Uterus (tissue), 3 donors: ENCODE measurements at regions not wholly inside any gene's neighbourhood (a gene's known extent, or its start where the extent isn't known, plus 50 kb on each side); places are given as distances from the start of the nearest gene placed in this dataset.

ENCODE experiments used
- DNase-seq, 2 donors: peaks; one replicate each; pipeline ENCODE4 v3.0.0-alpha.2; 2019 to 2020
- H3K27ac ChIP-seq, 2 donors: fragments of 200-600 bp; sonication (generic); 1 replicate in 1 of 2; 2 replicates in 1 of 2; pipeline ENCODE4 v1.5.1; 2016 to 2018
- H3K27me3 ChIP-seq, 2 donors: fragments of 200-600 bp; sonication (generic); one replicate each; pipeline ENCODE4 v1.5.1; 2018 to 2019; ENCODE audit warnings: control low read depth in 1 of 2
- H3K36me3 ChIP-seq, 2 donors: fragments of 200-600 bp; sonication (generic); one replicate each; pipeline ENCODE4 v1.5.1; 2019; ENCODE audit warnings: control low read depth in 1 of 2
- H3K4me1 ChIP-seq, 2 donors: fragments of 200-600 bp; sonication (generic); one replicate each; pipeline ENCODE4 v1.5.1; 2018 to 2019; ENCODE audit warnings: control low read depth in 1 of 2
- H3K4me3 ChIP-seq, 2 donors: fragments of 200-600 bp; sonication (generic); 1 replicate in 1 of 2; 2 replicates in 1 of 2; pipeline ENCODE4 v1.5.1; 2018 to 2019; ENCODE audit warnings: mild to moderate bottlenecking in 1 of 2
- H3K9me3 ChIP-seq, 2 donors: fragments of 200-600 bp; sonication (generic); one replicate each; pipeline ENCODE4 v1.5.1; 2019; ENCODE audit warnings: control low read depth in 1 of 2
- POLR2A ChIP-seq, 2 donors: fragments of 450-650 bp; IDR thresholded peaks; one replicate each; pipeline ENCODE4 v1.6.1; 2016; ENCODE audit warnings: antibody characterized with exemption in 2 of 2, mild to moderate bottlenecking in 1 of 2, moderate library complexity in 1 of 2
- intact Hi-C: fragments of 100-400 bp; cut with DNase I; formaldehyde crosslinking; loops from one replicate; pipeline ENCODE4 v1.15.1; 2023; ENCODE audit warnings: low total_unique reads
- TF ChIP-seq, protein P1 (sequence below), 4 experiments: fragments of 200-600 bp in 2 of 4; fragments of 450-650 bp in 2 of 4; sonication (generic) in 2 of 4; IDR thresholded peaks; one replicate each; pipeline ENCODE4 v1.5.1; 2016 to 2019; ENCODE audit warnings: antibody characterized with exemption in 4 of 4, mild to moderate bottlenecking in 2 of 4, moderate library complexity in 1 of 4
- donor health status: DM: yes; HTN: yes; CAD: no.

GRCh38 chr7:68429411-68430117 is 1168.7 kb upstream of the AUTS2 start:
- DNase-seq, result no peak
- Histone ChIP-seq H3K27me3 (no peaks in the 10 kb centered on the region), H3K36me3 (no peaks in the 10 kb centered on the region), H3K4me1 (no peaks in the 10 kb centered on the region), H3K27ac (no peak overlapping the region), H3K4me3 (no peak overlapping the region), H3K9me3 (no peaks in the 10 kb centered on the region)
- intact Hi-C loops, result no loop called here
- TF ChIP-seq, protein P1, sequence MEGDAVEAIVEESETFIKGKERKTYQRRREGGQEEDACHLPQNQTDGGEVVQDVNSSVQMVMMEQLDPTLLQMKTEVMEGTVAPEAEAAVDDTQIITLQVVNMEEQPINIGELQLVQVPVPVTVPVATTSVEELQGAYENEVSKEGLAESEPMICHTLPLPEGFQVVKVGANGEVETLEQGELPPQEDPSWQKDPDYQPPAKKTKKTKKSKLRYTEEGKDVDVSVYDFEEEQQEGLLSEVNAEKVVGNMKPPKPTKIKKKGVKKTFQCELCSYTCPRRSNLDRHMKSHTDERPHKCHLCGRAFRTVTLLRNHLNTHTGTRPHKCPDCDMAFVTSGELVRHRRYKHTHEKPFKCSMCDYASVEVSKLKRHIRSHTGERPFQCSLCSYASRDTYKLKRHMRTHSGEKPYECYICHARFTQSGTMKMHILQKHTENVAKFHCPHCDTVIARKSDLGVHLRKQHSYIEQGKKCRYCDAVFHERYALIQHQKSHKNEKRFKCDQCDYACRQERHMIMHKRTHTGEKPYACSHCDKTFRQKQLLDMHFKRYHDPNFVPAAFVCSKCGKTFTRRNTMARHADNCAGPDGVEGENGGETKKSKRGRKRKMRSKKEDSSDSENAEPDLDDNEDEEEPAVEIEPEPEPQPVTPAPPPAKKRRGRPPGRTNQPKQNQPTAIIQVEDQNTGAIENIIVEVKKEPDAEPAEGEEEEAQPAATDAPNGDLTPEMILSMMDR (IDR thresholded peaks at IDR 0.05), result no peak
- no peak for TF ChIP-seq POLR2A (IDR thresholded peaks at IDR 0.05)

DNA sequence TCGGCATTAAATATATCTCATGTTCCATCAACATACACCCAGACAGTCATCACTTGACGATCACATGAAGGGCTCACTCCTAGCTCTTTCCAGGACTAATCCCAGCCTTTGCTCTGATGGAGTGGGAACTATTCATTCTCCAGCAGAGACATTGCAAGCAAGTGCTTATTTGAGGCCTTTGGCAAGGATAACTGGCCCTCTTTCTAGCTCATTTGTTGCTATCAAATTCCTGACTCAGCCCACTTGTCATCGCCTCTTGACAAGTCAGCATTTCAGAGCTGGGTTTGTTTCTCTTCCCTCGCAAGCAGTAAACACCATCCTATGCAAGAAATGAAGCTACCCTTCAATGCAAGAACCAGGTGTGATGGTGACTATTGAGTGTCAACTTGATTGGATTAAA is 1165.7 kb upstream of the AUTS2 start:
- H3K4me3 ChIP-seq, result no peak overlapping the region
- no peak overlapping the region for H3K27ac ChIP-seq
- no peaks in the 10 kb centered on the region for H3K4me1 ChIP-seq
- DNase-seq, result no peak
- H3K9me3 ChIP-seq, result no peaks in the 10 kb centered on the region
- no peak for TF ChIP-seq POLR2A (IDR thresholded peaks at IDR 0.05)
- TF ChIP-seq, protein P1 (IDR thresholded peaks at IDR 0.05), result no peak
- no peaks in the 10 kb centered on the region for H3K27me3 ChIP-seq
- no peaks in the 10 kb centered on the region for H3K36me3 ChIP-seq
- intact Hi-C loops, result no loop called here

GRCh38 chr7:68433462-68434070 is 1164.7 kb upstream of the AUTS2 start:
- H3K27me3 ChIP-seq, result no peaks in the 10 kb centered on the region
- H3K27ac ChIP-seq, result no peak overlapping the region
- H3K4me3 ChIP-seq, result no peak overlapping the region
- no peaks in the 10 kb centered on the region for H3K4me1 ChIP-seq
- DNase-seq, result no peak
- no peak for TF ChIP-seq POLR2A (IDR thresholded peaks at IDR 0.05)
- TF ChIP-seq, protein P1 (IDR thresholded peaks at IDR 0.05), result no peak
- H3K36me3 ChIP-seq, result no peaks in the 10 kb centered on the region
- H3K9me3 ChIP-seq, result no peaks in the 10 kb centered on the region
- intact Hi-C loops, result no loop called here

DNA sequence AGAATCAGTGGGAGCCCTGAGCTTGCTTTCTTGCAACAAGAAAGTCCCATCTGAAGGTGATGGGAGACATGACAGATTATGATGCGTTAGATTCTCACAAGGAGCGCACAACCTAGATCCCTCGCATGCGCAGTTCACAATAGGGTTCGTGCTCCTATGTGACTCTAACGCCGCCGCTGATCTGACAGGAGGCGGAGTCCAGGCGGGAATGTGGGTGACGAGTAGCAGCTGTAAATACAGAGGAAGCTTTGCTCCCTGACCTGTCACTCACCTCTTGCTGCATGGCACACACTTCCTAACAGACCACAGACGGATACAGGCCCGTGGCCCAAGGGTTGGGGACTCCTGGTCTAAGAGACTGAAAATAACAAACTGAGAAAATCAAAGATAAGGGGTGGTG is 1163.4 kb upstream of the AUTS2 start:
- Histone ChIP-seq H3K4me1 (no peaks in the 10 kb centered on the region), H3K27me3 (no peaks in the 10 kb centered on the region), H3K9me3 (no peaks in the 10 kb centered on the region), H3K36me3 (no peaks in the 10 kb centered on the region), H3K27ac (no peak overlapping the region), H3K4me3 (no peak overlapping the region)
- intact Hi-C loops, result no loop called here
- TF ChIP-seq POLR2A (IDR thresholded peaks at IDR 0.05), result no peak
- TF ChIP-seq, protein P1 (IDR thresholded peaks at IDR 0.05), result no peak
- DNase-seq, result no peak

- Histone ChIP-seq H3K9me3 (no peaks in the 10 kb centered on the region), H3K27me3 (no peaks in the 10 kb centered on the region), H3K36me3 (no peaks in the 10 kb centered on the region), H3K4me1 (no peaks in the 10 kb centered on the region), H3K4me3 (no peak overlapping the region), H3K27ac (no peak overlapping the region)
- DNase-seq, result no peak
- intact Hi-C loops, result no loop called here
- no peak for TF ChIP-seq POLR2A (IDR thresholded peaks at IDR 0.05)
- TF ChIP-seq, protein P1 (IDR thresholded peaks at IDR 0.05), result no peak
These were observed 1160.3 kb upstream of the AUTS2 start for GRCh38 chr7:68438016-68438415.
